SU-DHL-6 (cell line): ENCODE measurements at regions not wholly inside any gene's neighbourhood (a gene's known extent, or its start where the extent isn't known, plus 50 kb on each side); places are given as distances from the start of the nearest gene placed in this dataset.

Source experiments
- H2AFZ ChIP-seq: fragments of 200-600 bp; sonication (generic); 2 replicates; pipeline ENCODE4 v1.6.1; 2014; ENCODE audit warnings: low read depth, mild to moderate bottlenecking, moderate library complexity, mixed read lengths, antibody characterized with exemption, low read length; ENCODE audit not compliant: severe bottlenecking
- H3F3A ChIP-seq: fragments of 200-600 bp; shearing (Covaris generic); 2 replicates; pipeline ENCODE4 v1.6.0; 2016; ENCODE audit warnings: antibody characterized with exemption, mild to moderate bottlenecking; ENCODE audit not compliant: insufficient read depth
- H3K27ac ChIP-seq: fragments of 200-600 bp; sonication (generic); 2 replicates; pipeline ENCODE4 v1.5.1; 2016; ENCODE audit warnings: low read depth, mild to moderate bottlenecking, low read length, moderate library complexity, mixed read lengths
- H3K27me3 ChIP-seq: fragments of 200-600 bp; sonication (generic), shearing (Covaris generic); 2 replicates; pipeline ENCODE4 v1.6.0; 2014; ENCODE audit warnings: mild to moderate bottlenecking, low read length
- H3K36me3 ChIP-seq: fragments of 200-600 bp; sonication (generic); 2 replicates; pipeline ENCODE4 v1.6.1; 2014; ENCODE audit warnings: mild to moderate bottlenecking, low read length, mixed read lengths
- H3K4me2 ChIP-seq: fragments of 300-600, 200-600 bp; shearing (Covaris generic), sonication (generic); 2 replicates; pipeline ENCODE4 v1.6.0; 2014; ENCODE audit warnings: low read length, low read depth, mild to moderate bottlenecking; ENCODE audit not compliant: poor library complexity, severe bottlenecking
- H3K4me3 ChIP-seq: fragments of 200-600 bp; sonication (generic); 2 replicates; pipeline ENCODE4 v1.5.1; 2014; ENCODE audit warnings: antibody characterized with exemption, low read length, mild to moderate bottlenecking, mixed read lengths; ENCODE audit not compliant: insufficient read depth, poor library complexity, severe bottlenecking
- H3K79me2 ChIP-seq: fragments of 200-600 bp; sonication (generic); 2 replicates; pipeline ENCODE4 v1.6.1; 2014; ENCODE audit warnings: mild to moderate bottlenecking, low read length, moderate library complexity; ENCODE audit not compliant: insufficient read depth
- H3K9ac ChIP-seq: fragments of 200-600 bp; sonication (generic); 2 replicates; pipeline ENCODE4 v1.7.0; 2014; ENCODE audit warnings: mild to moderate bottlenecking, low read length
- H3K9me2 ChIP-seq: fragments of 200-600 bp; sonication (generic); replicated peaks from 2 replicates; pipeline ENCODE4 v1.6.1; 2014; ENCODE audit warnings: low read length; ENCODE audit not compliant: insufficient read depth
- H3K9me3 ChIP-seq: fragments of 200-600 bp; sonication (generic); 2 replicates; pipeline ENCODE4 v1.6.1; 2014; ENCODE audit warnings: low read length, mixed read lengths; ENCODE audit not compliant: insufficient read depth
- H4K20me1 ChIP-seq: fragments of 200-600 bp; sonication (generic); 2 replicates; pipeline ENCODE4 v1.6.1; 2014; ENCODE audit warnings: low read depth, mild to moderate bottlenecking, antibody characterized with exemption, low read length, moderate library complexity, mixed read lengths
- EZH2phosphoT487 ChIP-seq: fragments of 200-600 bp; sonication (generic), shearing (Covaris generic); conservative IDR thresholded peaks from 2 replicates; pipeline ENCODE4 v1.6.1; 2018; ENCODE audit warnings: mild to moderate bottlenecking, antibody characterized with exemption, low read length, moderate library complexity, mixed read lengths
- TF ChIP-seq, protein P1 (sequence below): fragments of 200-600 bp; sonication (generic); IDR thresholded peaks from one replicate; pipeline ENCODE4 v1.5.1; 2017; ENCODE audit warnings: antibody characterized with exemption, mild to moderate bottlenecking, low read length, moderate library complexity; ENCODE audit not compliant: insufficient read depth, poor library complexity, severe bottlenecking

DNA sequence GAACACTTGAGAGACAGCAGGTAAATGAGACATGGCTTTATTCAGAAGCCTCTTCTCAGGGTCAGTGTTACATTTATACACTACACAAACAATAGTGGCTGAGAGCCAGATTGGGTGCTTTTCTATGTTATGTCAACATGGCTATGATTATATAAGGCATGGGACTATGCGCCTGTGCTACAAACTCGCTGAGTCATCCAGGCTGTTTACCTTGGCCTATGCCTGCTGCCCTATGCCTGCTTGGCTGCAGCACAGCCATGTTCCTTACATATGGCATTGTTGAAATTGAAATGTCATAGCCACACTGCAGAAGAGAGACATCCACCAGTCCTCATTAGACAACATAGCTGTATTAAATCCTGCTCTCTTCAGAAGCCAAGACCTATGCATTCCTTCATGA, 236.3 kb upstream of the NWD2 start:
- H3F3A ChIP-seq, result no peaks in the 10 kb centered on the region

GRCh38 chr4:37014584-37014983, 230.0 kb upstream of the NWD2 start:
- no peak overlapping the region for H3K4me3 ChIP-seq
- H3K9ac ChIP-seq, result no peak overlapping the region
- no peaks in the 10 kb centered on the region for H3K79me2 ChIP-seq
- no peaks in the 10 kb centered on the region for H3K9me2 ChIP-seq
- H3K36me3 ChIP-seq, result no peaks in the 10 kb centered on the region
- TF ChIP-seq, protein P1, sequence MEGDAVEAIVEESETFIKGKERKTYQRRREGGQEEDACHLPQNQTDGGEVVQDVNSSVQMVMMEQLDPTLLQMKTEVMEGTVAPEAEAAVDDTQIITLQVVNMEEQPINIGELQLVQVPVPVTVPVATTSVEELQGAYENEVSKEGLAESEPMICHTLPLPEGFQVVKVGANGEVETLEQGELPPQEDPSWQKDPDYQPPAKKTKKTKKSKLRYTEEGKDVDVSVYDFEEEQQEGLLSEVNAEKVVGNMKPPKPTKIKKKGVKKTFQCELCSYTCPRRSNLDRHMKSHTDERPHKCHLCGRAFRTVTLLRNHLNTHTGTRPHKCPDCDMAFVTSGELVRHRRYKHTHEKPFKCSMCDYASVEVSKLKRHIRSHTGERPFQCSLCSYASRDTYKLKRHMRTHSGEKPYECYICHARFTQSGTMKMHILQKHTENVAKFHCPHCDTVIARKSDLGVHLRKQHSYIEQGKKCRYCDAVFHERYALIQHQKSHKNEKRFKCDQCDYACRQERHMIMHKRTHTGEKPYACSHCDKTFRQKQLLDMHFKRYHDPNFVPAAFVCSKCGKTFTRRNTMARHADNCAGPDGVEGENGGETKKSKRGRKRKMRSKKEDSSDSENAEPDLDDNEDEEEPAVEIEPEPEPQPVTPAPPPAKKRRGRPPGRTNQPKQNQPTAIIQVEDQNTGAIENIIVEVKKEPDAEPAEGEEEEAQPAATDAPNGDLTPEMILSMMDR, result no peak
- TF ChIP-seq EZH2phosphoT487, result no peak
- no peaks in the 10 kb centered on the region for H4K20me1 ChIP-seq
- H3K27ac ChIP-seq, result no peak overlapping the region
- H3K4me2 ChIP-seq, result no peak overlapping the region
- H3K27me3 ChIP-seq, result no peaks in the 10 kb centered on the region
- no peaks in the 10 kb centered on the region for H3F3A ChIP-seq
- no peaks in the 10 kb centered on the region for H3K9me3 ChIP-seq
- H2AFZ ChIP-seq, result no peak overlapping the region

More for the DNA sequence above, 236.3 kb upstream of the NWD2 start:
- no peaks in the 10 kb centered on the region for H3K79me2 ChIP-seq
- H3K9ac ChIP-seq, result no peak overlapping the region
- H3K27ac ChIP-seq, result no peak overlapping the region
- no peak overlapping the region for H3K4me3 ChIP-seq
- no peaks in the 10 kb centered on the region for H3K27me3 ChIP-seq
- TF ChIP-seq, protein P1, result no peak
- no peak for TF ChIP-seq EZH2phosphoT487
- no peaks in the 10 kb centered on the region for H3K9me3 ChIP-seq
- no peaks in the 10 kb centered on the region for H3K36me3 ChIP-seq
- H3K4me2 ChIP-seq, result no peak overlapping the region
- no peaks in the 10 kb centered on the region for H3K9me2 ChIP-seq
- H2AFZ ChIP-seq, result no peak overlapping the region
- no peaks in the 10 kb centered on the region for H4K20me1 ChIP-seq

DNA sequence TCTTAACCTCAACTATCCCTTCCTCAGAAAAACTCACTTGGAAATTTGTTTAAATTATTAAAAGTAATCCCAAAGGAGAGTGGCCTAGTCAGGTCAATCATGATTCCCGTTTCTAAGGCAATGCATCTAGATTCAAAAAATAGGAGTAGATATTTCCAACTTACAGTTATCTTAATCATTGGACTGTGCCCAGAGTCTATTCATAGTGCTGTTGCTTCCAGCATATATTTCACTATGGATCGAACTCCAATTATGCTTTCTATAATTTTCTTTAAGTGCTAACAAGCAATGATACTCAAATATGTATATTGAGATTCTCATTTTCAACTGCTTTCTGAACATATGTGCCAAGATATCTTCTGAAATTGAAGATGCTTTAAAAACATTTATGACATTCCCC, 229.2 kb upstream of the NWD2 start:
- Histone ChIP-seq H3K79me2 (no peaks in the 10 kb centered on the region), H3K36me3 (no peaks in the 10 kb centered on the region), H4K20me1 (no peaks in the 10 kb centered on the region), H3K4me3 (no peak overlapping the region), H3K9me2 (no peaks in the 10 kb centered on the region), H2AFZ (no peak overlapping the region), H3K27ac (no peak overlapping the region), H3K9ac (no peak overlapping the region), H3K4me2 (no peak overlapping the region), H3F3A (no peaks in the 10 kb centered on the region), H3K27me3 (no peaks in the 10 kb centered on the region), H3K9me3 (no peaks in the 10 kb centered on the region)
- no peak for TF ChIP-seq EZH2phosphoT487
- TF ChIP-seq, protein P1, result no peak
